Fibroblast of upper back skin (primary cell): ENCODE measurements at regions not wholly inside any gene's neighbourhood (a gene's known extent, or its start where the extent isn't known, plus 50 kb on each side); places are given as distances from the start of the nearest gene placed in this dataset.
A peak's percentile ranks its signal among the peaks of the same experiment; 100 is the strongest.

ENCODE experiments used
- DNase-seq: peaks from one replicate; pipeline ENCODE4 v3.0.0-alpha.2; 2013

DNA sequence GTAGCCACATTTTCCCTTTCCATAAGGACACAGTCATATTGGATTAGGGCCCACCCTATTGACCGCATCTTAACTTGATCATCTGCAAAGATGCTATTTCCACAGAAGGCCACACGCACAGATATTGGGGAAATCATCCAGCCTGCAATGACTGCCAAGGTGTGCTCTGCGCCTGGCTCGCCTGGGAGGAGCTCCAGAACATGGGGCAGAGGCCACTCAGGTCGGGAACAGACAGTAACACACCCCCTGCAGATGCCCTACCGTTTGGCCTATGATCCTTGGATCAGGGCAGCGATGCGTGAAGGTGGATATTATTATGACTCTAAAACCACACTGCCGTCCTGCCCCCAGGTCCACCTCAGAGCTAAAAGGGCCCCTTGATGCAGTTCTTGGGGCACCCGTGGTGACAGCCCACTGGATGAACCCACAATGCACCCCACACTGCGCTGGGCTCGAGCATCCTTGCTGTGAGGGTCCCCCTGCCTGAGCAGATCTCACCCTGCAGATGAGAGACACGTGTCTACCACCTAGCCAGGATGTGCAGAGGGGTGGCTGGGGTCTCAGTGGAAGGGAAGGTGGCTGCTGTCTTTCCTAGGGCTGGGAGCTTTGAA, 72.9 kb upstream of the ZNF516 start:
- no peak for DNase-seq

DNA sequence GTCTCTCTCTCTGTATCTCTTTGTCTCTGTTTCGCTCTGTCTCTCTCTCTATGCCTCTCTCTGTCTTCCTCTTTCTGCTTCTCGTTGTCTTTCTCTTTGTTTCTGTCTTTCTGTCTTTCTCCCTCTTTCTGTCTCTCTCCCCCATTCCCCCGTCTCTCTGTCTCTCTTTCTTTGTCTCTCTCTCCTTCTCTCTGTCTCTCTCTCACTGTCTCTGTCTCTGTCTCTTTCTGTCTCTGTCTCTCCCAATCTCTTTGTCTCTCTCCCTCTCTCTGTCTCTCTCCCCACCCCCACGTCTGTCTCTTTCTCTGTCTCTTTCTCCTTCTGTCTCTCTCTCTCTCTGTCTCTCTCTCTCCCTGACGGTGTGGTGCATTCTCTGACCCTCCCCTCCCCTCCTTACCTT, 71.9 kb upstream of the ZNF516 start:
- DNase-seq = no peak

DNA sequence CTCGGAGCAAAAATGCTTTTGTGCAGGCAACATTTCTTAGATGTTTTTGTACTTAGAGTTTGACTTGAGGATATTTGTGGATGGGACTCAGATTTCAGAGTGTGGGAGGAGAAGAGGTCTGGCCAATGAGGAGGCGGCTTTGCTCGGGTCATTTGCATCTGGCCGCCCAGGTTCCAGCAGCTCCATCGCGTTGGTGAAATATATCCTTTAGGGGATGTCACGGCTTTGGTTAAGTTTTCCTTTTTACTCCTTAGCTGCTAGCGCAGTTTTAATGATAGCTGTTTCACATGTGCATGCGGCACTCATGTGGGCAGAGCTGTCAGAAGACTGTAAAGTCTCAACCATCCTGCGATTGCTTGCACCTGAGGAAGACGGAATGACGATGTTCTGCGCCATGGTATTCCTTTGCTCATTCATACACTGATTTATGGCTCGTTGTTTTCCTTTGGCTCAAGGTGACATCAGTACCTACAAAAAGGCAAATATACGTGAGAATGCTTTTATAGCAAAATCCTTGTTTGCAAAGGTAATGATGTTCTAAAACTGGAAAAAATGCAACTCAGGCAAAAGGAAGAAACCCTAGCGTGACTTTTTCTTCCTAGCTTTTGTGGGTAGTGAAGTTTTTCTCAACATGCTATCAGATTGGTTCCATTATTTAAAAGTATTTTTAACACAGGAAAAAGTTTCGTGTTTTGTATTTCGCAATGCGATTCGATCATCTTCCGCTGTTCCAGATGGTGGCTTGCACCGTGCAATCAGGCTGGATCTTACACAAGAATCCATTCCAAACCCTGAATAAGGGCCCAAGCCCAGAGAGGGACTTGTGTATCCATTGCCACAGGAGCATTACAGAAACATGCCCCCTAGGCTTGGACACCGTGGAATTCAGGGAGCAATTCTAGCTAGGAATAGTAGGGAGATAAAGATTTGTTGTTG, 70.5 kb upstream of the ZNF516 start:
- DNase-seq = peak; percentile 96

GRCh38 chr18:76564655-76565237, 69.7 kb upstream of the ZNF516 start:
- DNase-seq = peak; percentile 12

DNA sequence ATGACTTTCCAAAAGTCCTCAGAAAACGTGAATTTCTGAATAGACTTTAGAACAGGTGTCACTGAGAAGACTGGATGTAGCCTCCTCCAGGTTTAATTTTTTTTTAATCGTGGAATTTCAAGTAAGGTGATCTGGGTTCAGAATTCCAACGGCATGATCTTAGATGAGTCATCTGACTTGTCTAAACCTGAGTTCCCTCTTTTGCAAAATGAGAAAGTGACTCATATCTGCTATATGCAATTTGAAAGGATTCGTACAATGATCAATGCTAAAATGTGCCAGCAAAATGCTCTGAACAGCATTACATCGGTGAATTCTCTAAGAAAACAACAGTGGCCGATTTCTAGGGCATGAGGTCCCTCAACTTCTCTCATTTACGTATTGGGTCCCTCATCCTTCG, 69.1 kb upstream of the ZNF516 start:
- DNase-seq = peak; percentile 80

- DNase-seq = no peak
Observed at GRCh38 chr18:76562286-76563122, 67.5 kb upstream of the ZNF516 start.

GRCh38 chr18:76558881-76559667, 64.0 kb upstream of the ZNF516 start:
- DNase-seq = peak; percentile 32

DNA sequence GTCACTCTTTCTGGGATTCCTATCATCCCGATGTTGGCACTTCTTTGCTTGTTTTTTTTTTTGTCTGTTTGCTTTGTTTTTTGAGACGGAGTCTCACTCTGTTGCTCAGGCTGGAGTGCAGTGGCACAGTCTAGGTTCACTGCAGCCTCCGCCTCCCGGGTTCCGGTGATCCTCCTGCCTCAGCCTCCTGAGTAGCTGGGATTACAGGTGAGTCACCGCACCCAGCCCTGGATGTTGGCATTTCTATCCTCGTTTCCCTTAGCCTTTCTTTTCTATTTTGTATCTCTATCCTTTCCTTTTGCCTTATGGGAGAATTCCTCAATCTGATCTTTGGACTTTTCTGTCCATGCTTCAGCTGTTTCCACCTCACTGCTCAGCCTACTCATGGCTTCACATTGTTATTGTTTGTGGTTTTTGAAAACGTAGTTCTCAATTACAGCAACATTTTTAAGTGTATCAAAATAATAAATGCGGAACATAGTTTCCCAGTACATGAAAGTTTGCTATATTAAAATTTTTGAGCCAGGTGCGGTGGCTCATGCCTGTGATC, 62.1 kb upstream of the ZNF516 start:
- DNase-seq = no peak

- DNase-seq = no peak
Observed at GRCh38 chr18:76554547-76555222, 59.6 kb upstream of the ZNF516 start.

DNA sequence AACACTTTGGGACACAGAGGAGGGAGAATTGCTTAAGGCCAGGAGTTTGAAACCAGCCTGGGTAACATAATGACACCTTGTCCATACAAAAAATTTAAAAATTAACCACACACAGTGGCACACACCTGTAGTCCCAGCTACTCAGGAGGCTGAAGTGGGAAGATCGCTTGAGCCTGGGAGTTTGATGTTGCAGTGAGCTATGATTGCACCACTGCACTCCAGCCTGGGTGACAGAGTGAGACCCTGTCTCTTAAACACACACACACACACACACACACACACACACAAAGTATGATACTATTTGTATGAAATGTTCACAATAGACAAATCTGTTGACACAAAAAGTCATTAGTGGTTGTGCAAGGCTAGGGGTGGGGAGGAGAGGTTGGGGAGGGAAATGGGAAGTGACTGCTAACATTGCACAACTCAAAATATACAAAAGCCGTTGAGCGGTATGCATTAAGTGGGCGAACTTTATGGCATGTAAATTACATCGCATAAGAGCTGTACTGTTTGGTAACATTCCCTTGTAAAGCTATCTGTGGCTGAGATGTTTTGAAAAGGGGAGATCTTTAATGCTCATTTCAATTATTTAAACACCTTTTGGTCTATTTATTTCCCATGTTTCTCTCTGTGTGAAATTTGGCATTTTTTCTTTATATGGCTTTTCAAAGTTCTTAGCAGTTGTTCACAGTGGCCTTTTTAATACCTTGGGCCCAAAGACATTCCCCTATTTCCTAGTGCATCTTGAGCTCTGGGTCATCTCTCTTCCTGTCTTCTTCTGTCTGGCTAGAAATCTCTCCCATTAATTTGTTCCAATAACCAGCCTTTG, 58.9 kb upstream of the ZNF516 start:
- DNase-seq = peak; percentile 16

- no peak for DNase-seq
Observed at GRCh38 chr18:76548541-76548940, 53.5 kb upstream of the ZNF516 start.

DNA sequence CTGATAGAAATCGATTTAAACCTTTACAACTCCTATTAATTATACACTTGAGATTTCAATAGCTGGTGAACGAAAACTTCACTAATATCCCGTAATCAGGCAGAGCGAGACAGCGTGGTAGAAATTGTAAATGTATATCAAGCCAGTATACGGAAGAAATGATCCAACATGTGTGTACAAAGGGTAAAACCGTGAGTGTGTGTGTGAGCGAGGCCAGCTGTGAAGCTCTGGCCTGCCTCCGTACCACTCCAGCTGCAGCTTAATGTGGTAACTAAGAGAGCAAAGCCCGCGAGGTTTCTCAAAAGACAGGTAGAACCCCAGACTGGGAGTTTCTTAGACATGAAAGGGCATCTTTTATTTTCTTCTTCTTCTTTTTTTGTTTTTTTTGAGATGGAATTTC, 52.3 kb upstream of the ZNF516 start:
- no peak for DNase-seq

GRCh38 chr18:76546436-76546835, 51.4 kb upstream of the ZNF516 start:
- no peak for DNase-seq

- peak; percentile 16 for DNase-seq
Observed at GRCh38 chr18:76546088-76546435, 51.0 kb upstream of the ZNF516 start.

DNA sequence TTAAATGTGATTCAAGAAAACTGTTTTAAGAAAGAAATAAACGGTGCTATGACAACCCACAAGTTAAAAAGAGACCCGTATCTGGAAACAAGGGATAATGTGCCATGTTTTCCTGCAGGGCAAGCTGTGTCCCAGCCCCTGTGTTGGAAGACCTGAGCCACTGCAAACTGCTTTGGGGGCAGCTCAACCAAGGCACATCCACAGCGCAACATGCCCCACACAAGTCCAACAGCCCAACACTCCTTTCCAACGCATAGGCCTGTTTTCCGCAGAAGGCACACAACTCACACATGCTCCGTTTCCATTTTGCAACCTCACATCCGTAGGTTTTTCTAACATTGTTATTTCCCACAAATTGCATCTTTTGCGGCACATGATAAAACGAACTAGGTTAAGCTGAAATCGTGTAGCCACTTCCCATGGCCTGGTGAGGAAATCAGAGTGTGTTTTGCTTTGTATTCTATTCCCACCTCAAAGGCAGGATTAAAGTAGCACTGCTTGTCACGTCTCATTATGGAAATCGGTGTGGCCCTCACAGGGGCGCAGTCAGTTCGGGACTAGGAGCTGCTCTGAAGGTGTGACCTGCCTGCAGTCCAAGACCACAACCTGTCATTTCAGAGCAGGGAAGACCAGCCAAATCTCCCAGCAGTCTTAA, 50.5 kb upstream of the ZNF516 start:
- DNase-seq = no peak

GRCh38 chr18:76544511-76545345, 49.7 kb upstream of the ZNF516 start:
- DNase-seq = no peak
